Choroid plexus epithelial cell (primary cell): ENCODE measurements at regions not wholly inside any gene's neighbourhood (a gene's known extent, or its start where the extent isn't known, plus 50 kb on each side); places are given as distances from the start of the nearest gene placed in this dataset.

Experiments
- DNase-seq: peaks from one replicate; pipeline ENCODE4 v3.0.0-alpha.2; 2010; ENCODE audit warnings: low read depth
- H3K4me3 ChIP-seq: 2 replicates; pipeline ENCODE4 v1.5.1; 2011; ENCODE audit warnings: low read depth, mild to moderate bottlenecking, control low read depth, low read length, moderate library complexity
- TF ChIP-seq, protein P1 (sequence below): conservative IDR thresholded peaks from 2 replicates; pipeline ENCODE4 v1.5.1; 2011; ENCODE audit warnings: low read depth, mild to moderate bottlenecking, control low read depth, inconsistent platforms, low read length, moderate library complexity

GRCh38 chr2:53174539-53174938, 593.1 kb upstream of the CHAC2 start:
- no peak for DNase-seq
- TF ChIP-seq, protein P1, sequence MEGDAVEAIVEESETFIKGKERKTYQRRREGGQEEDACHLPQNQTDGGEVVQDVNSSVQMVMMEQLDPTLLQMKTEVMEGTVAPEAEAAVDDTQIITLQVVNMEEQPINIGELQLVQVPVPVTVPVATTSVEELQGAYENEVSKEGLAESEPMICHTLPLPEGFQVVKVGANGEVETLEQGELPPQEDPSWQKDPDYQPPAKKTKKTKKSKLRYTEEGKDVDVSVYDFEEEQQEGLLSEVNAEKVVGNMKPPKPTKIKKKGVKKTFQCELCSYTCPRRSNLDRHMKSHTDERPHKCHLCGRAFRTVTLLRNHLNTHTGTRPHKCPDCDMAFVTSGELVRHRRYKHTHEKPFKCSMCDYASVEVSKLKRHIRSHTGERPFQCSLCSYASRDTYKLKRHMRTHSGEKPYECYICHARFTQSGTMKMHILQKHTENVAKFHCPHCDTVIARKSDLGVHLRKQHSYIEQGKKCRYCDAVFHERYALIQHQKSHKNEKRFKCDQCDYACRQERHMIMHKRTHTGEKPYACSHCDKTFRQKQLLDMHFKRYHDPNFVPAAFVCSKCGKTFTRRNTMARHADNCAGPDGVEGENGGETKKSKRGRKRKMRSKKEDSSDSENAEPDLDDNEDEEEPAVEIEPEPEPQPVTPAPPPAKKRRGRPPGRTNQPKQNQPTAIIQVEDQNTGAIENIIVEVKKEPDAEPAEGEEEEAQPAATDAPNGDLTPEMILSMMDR: no peak
- H3K4me3 ChIP-seq: no peak overlapping the region

- TF ChIP-seq, protein P1: no peak
- H3K4me3 ChIP-seq: no peak overlapping the region
- no peak for DNase-seq
Measured at GRCh38 chr2:53173698-53174455, 593.7 kb upstream of the CHAC2 start.

- no peak for DNase-seq
- TF ChIP-seq, protein P1: no peak
- no peak overlapping the region for H3K4me3 ChIP-seq
Measured at GRCh38 chr2:53173091-53173490, 594.5 kb upstream of the CHAC2 start.

GRCh38 chr2:53170466-53170865, 597.1 kb upstream of the CHAC2 start:
- TF ChIP-seq, protein P1: no peak
- DNase-seq: no peak
- no peak overlapping the region for H3K4me3 ChIP-seq

GRCh38 chr2:53167227-53167626, 600.4 kb upstream of the CHAC2 start:
- no peak overlapping the region for H3K4me3 ChIP-seq
- no peak for DNase-seq
- TF ChIP-seq, protein P1: no peak

- no peak overlapping the region for H3K4me3 ChIP-seq
- no peak for DNase-seq
- TF ChIP-seq, protein P1: no peak
Measured at GRCh38 chr2:53150146-53150545, 617.5 kb upstream of the CHAC2 start.

DNA sequence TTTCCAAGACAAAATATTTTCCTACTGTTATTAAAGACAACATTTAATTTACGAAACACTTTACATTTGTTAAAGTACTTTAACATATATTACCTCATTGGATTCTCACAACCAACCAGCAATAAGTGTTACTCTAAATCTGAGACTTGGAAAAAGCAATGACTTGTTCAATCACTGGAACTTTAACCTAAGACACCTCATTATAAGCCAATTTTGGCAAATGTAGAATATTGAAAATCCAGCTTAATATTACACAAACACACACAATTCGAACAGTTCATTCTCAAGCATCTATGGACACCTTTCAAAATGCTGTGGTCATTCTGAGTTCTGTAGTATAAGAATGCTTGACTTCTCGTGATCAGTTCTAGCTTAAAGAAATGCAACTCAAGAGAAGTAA, 619.4 kb upstream of the CHAC2 start:
- TF ChIP-seq, protein P1: no peak
- DNase-seq: no peak

More for the DNA sequence above, 619.4 kb upstream of the CHAC2 start:
- H3K4me3 ChIP-seq: no peak overlapping the region
